OCI-LY7 (cell line): ENCODE measurements at regions not wholly inside any gene's neighbourhood (a gene's known extent, or its start where the extent isn't known, plus 50 kb on each side); places are given as distances from the start of the nearest gene placed in this dataset.

ENCODE experiments used
- BruUV-seq: library from RNA; stranded (reverse); fragments of 400-500 nt; replicated peaks from 2 replicates; lab custom pipeline; 2021; lab: Mats Ljungman, UMichigan
- CTCF ChIA-PET: fragments of 300-600 bp; sonication (Branson Sonifier 250); formaldehyde crosslinking; loops from one replicate; lab custom pipeline; 2022; ENCODE audit warnings: antibody characterized with exemption; ENCODE audit not compliant: unreplicated experiment; lab: Charles Lee
- POLR2A ChIA-PET: fragments of 300-600 bp; sonication (Branson Sonifier 250); formaldehyde crosslinking; loops from one replicate; lab custom pipeline; 2022; ENCODE audit warnings: antibody characterized with exemption; lab: Charles Lee
- DNase-seq: peaks from one replicate; pipeline ENCODE4 v3.0.0-alpha.2; 2015; ENCODE audit warnings: low spot score
- H2AFZ ChIP-seq: fragments of 200-600 bp; sonication (generic), shearing (Covaris generic); 2 replicates; pipeline ENCODE4 v1.6.1; 2014; ENCODE audit warnings: mild to moderate bottlenecking, antibody characterized with exemption, low read length, moderate library complexity
- H3K27ac ChIP-seq: fragments of 200-600 bp; sonication (generic); 2 replicates; pipeline ENCODE4 v1.5.1; 2014; ENCODE audit warnings: mixed run types, low read depth, mild to moderate bottlenecking, moderate library complexity, low read length, inconsistent platforms; ENCODE audit not compliant: poor library complexity, severe bottlenecking
- H3K36me3 ChIP-seq: fragments of 200-600 bp; sonication (generic); 2 replicates; pipeline ENCODE4 v1.6.1; 2014; ENCODE audit warnings: mild to moderate bottlenecking, antibody characterized with exemption, low read length, moderate library complexity, mixed read lengths; ENCODE audit not compliant: insufficient read depth
- H3K4me1 ChIP-seq: fragments of 200-600 bp; sonication (generic); 2 replicates; pipeline ENCODE4 v1.5.1; 2014; ENCODE audit warnings: mild to moderate bottlenecking, low read length; ENCODE audit not compliant: insufficient read depth, poor library complexity, severe bottlenecking
- H3K4me2 ChIP-seq: fragments of 200-600 bp; sonication (generic); 2 replicates; pipeline ENCODE4 v1.6.1; 2014; ENCODE audit warnings: mild to moderate bottlenecking, low read length
- H3K4me3 ChIP-seq: fragments of 200-600 bp; sonication (generic); 2 replicates; pipeline ENCODE4 v1.5.1; 2014; ENCODE audit warnings: mild to moderate bottlenecking, low read depth, low read length; ENCODE audit not compliant: poor library complexity, severe bottlenecking
- H3K79me2 ChIP-seq: fragments of 200-600 bp; sonication (generic); 2 replicates; pipeline ENCODE4 v1.6.1; 2016; ENCODE audit warnings: low read depth, mild to moderate bottlenecking, low read length, moderate library complexity, mixed read lengths; ENCODE audit not compliant: insufficient read depth
- H3K9me2 ChIP-seq: fragments of 200-600 bp; sonication (generic); 2 replicates; pipeline ENCODE4 v1.6.1; 2016; ENCODE audit warnings: mild to moderate bottlenecking, low read length, mixed read lengths; ENCODE audit not compliant: insufficient read depth
- H3K9me3 ChIP-seq: fragments of 200-600 bp; sonication (generic); 2 replicates; pipeline ENCODE4 v1.6.1; 2014; ENCODE audit warnings: mild to moderate bottlenecking, mixed run types, low read length, mixed read lengths
- H4K20me1 ChIP-seq: fragments of 200-600 bp; sonication (generic); 2 replicates; pipeline ENCODE4 v1.6.1; 2014; ENCODE audit warnings: mild to moderate bottlenecking, antibody characterized with exemption, low read length, moderate library complexity, mixed read lengths; ENCODE audit not compliant: insufficient read depth
- EZH2phosphoT487 ChIP-seq: fragments of 200-600 bp; sonication (generic); IDR thresholded peaks from 2 replicates; pipeline ENCODE4 v1.6.1; 2018; ENCODE audit warnings: low read depth, borderline replicate concordance, mild to moderate bottlenecking, mixed run types, antibody characterized with exemption, low read length, moderate library complexity, mixed read lengths
- intact Hi-C: fragments of 100-400 bp; cut with micrococcal nuclease; formaldehyde crosslinking; loops from one replicate; pipeline ENCODE4 v1.10.0; 2022; ENCODE audit not compliant: unreplicated experiment
- TF ChIP-seq, protein P1 (sequence below): fragments of 200-600 bp; sonication (generic); conservative IDR thresholded peaks from 2 replicates; pipeline ENCODE4 v1.5.1; 2014; ENCODE audit warnings: mild to moderate bottlenecking, antibody characterized with exemption, low read length, moderate library complexity, mixed read lengths

DNA sequence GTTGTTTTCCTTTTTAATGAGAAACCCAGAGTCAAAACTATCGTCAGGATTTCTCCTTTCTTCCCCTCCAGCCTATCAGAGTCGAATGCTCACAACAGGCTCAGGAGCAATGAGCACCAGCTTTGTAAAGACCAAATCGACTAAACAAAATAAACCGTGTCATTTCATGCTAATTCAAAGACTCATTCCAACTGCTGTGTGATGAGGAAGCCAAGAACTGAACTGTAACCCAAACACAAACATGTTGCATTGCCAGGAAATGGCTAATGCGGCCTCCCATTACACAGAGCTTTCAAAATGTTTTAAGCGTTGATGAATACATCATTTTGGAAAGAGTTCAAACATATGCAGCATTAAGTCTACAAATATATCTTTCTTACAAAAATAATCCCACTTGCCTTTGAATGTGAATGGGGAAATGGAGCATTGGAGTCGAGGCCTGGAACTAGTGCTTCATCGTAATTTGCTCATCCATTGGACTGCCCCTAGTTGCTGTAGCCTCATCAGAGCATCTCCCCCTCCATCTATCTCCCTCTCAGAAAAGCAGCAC, 349.5 kb downstream of the GXYLT1 start:
- intact Hi-C loops, result no loop called here
- Histone ChIP-seq H3K4me3 (no peak overlapping the region), H3K9me3 (no peaks in the 10 kb centered on the region), H3K27ac (no peak overlapping the region), H3K36me3 (no peaks in the 10 kb centered on the region), H3K79me2 (no peaks in the 10 kb centered on the region), H3K4me2 (no peak overlapping the region), H4K20me1 (no peaks in the 10 kb centered on the region), H2AFZ (no peak overlapping the region), H3K4me1 (no peaks in the 10 kb centered on the region), H3K9me2 (no peaks in the 10 kb centered on the region)
- BruUV-seq, result no TSS peak
- CTCF ChIA-PET, result no interaction called here
- no peak for TF ChIP-seq EZH2phosphoT487
- TF ChIP-seq, protein P1, sequence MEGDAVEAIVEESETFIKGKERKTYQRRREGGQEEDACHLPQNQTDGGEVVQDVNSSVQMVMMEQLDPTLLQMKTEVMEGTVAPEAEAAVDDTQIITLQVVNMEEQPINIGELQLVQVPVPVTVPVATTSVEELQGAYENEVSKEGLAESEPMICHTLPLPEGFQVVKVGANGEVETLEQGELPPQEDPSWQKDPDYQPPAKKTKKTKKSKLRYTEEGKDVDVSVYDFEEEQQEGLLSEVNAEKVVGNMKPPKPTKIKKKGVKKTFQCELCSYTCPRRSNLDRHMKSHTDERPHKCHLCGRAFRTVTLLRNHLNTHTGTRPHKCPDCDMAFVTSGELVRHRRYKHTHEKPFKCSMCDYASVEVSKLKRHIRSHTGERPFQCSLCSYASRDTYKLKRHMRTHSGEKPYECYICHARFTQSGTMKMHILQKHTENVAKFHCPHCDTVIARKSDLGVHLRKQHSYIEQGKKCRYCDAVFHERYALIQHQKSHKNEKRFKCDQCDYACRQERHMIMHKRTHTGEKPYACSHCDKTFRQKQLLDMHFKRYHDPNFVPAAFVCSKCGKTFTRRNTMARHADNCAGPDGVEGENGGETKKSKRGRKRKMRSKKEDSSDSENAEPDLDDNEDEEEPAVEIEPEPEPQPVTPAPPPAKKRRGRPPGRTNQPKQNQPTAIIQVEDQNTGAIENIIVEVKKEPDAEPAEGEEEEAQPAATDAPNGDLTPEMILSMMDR, result no peak
- no peak for DNase-seq
- POLR2A ChIA-PET, result no interaction called here

DNA sequence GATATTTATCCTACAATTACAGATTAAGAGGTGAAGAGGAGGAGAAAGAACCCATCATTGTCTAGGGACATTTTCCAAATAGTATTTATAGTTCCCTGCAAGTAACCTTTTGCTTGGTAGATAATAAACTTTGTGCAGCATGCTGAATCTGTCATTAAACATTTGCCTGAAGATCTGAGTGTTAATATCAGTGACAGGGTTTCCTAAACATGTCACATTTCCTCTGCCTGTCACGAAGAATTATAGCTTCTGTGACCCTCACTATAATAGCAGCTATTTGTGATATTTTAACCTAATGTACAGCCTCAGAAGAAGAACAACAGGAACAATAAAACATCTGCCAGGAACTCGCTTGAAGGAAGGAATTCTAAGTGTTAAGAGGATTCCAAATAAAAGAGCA, 350.3 kb downstream of the GXYLT1 start:
- no peak overlapping the region for H3K4me3 ChIP-seq
- H3K9me3 ChIP-seq, result no peaks in the 10 kb centered on the region
- BruUV-seq, result no TSS peak
- TF ChIP-seq, protein P1, result no peak
- TF ChIP-seq EZH2phosphoT487, result no peak
- H2AFZ ChIP-seq, result no peak overlapping the region
- H4K20me1 ChIP-seq, result no peaks in the 10 kb centered on the region
- intact Hi-C loops, result no loop called here
- no peaks in the 10 kb centered on the region for H3K9me2 ChIP-seq
- ChIA-PET POLR2A (interaction anchor here (0.6 kb wide), 1 partner anchor 436 kb away, joined by 3 read pairs; no protein-coding TSS in a partner anchor), CTCF (no interaction called here)
- no peak overlapping the region for H3K4me2 ChIP-seq
- DNase-seq, result no peak
- H3K36me3 ChIP-seq, result no peaks in the 10 kb centered on the region
- H3K27ac ChIP-seq, result no peak overlapping the region
- no peaks in the 10 kb centered on the region for H3K4me1 ChIP-seq
- H3K79me2 ChIP-seq, result no peaks in the 10 kb centered on the region

DNA sequence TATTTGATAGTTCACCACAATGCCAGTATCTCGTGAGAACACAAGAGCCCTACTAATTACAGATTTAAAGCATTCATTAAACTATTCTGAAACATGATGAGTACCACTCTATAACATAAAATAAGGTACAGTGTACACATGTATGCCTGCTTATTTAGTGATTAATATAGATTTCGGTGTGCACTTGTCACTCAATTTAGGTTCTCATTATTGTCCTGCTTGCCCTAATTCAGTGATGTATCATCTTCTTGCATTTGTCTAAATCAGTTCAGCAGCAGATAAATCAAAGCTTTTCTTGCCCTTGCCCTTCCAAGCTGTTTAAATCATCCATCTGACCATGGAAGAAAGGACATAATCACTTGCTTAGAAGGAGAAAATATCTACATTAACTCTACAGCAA, 359.7 kb downstream of the GXYLT1 start:
- no peak overlapping the region for H3K4me3 ChIP-seq
- POLR2A ChIA-PET, result interaction anchor here (0.6 to 0.7 kb wide), 2 partner anchors 46 to 465 kb away, joined by 3 read pairs; no protein-coding TSS in a partner anchor
- BruUV-seq, result no TSS peak
- H3K9me2 ChIP-seq, result no peaks in the 10 kb centered on the region
- CTCF ChIA-PET, result no interaction called here
- intact Hi-C loops, result no loop called here
- no peaks in the 10 kb centered on the region for H3K9me3 ChIP-seq
- H3K4me1 ChIP-seq, result no peaks in the 10 kb centered on the region
- H3K79me2 ChIP-seq, result no peaks in the 10 kb centered on the region
- H3K36me3 ChIP-seq, result no peaks in the 10 kb centered on the region
- no peak overlapping the region for H3K27ac ChIP-seq
- no peaks in the 10 kb centered on the region for H4K20me1 ChIP-seq
- H3K4me2 ChIP-seq, result no peak overlapping the region
- H2AFZ ChIP-seq, result 0 out of 2 replicates have a peak overlapping the region, but pooled peaks have one; percentile 21
- TF ChIP-seq EZH2phosphoT487, result no peak
- TF ChIP-seq, protein P1, result no peak
- no peak for DNase-seq
